ENCODE measurements at regions not wholly inside any gene's neighbourhood (a gene's known extent, or its start where the extent isn't known, plus 50 kb on each side); places are given as distances from the start of the nearest gene placed in this dataset.

DNA sequence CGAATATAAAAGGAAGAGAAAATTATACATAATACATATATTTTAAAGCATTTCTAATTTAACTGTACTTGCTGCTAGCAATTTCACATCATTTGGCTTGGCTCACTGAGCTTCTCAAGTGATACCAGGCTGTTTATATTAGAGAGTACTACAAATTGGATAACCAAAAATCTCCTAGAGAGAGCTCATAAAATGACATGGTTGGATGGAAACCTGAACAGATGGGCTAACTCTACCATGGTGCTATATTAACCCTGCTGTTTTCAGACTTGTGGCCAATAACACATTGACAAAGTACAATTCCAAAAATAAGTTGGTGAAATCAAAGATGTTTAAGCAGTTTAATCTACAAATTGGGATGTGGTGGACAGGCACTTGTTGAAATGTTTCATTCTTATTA lies 364.4 kb upstream of the GCFC2 start:
- DNase-seq (ENCODE audit: unreplicated experiment): no peak
- TF ChIP-seq CTCF (IDR thresholded peaks at IDR 0.05; ENCODE audit: unreplicated experiment): no peak
- intact Hi-C loops (cut with micrococcal nuclease): no loop called here
- Mint-ChIP-seq H3K27me3 (ENCODE audit: insufficient read depth, unreplicated experiment) (no peaks in the 10 kb centered on the region), H3K4me3 (ENCODE audit: unreplicated experiment) (no peak overlapping the region), H3K4me1 (ENCODE audit: insufficient read depth, unreplicated experiment) (no peaks in the 10 kb centered on the region), H3K36me3 (ENCODE audit: insufficient read depth, unreplicated experiment) (no peaks in the 10 kb centered on the region), H3K27ac (ENCODE audit: low read depth, unreplicated experiment) (no peak overlapping the region), H3K9me3 (ENCODE audit: unreplicated experiment) (no peaks in the 10 kb centered on the region)
- no TSS peak for BruUV-seq (replicated peaks)
- POLR2A ChIA-PET: no interaction called here
- CTCF ChIA-PET: interaction anchor here (0.7 kb wide), 1 partner anchor 319 kb away, joined by 3 read pairs; no protein-coding TSS in a partner anchor

DNA sequence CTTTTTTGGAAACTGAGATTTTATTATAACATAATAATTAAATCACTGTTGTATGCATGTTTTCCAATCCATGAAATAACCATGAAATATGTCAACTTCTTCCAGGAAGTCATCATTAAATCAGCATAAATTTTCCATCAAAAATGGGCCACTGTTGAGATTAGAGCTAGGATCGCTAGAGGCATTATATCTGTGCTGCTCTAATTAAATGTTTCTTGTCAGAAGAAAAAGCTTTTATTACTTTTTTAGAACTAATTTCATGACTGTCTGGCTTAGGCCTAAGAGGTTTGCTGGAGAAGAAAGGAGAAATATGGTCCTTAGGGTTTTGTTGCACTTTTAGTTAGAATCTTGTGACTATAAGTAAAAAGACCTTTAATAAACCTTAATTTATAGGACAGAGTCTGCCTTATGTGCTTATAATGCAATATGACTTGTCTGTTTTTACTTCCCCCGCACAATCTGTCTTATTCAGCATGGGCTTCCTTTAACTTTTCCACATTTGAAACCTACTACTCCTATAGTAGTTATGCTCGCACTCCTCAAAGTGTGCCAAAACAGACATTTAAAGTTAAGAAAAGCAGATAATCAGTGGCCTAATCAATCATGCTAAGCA lies 363.4 kb upstream of the GCFC2 start:
- no peaks in the 10 kb centered on the region for H3K9me3 Mint-ChIP-seq (ENCODE audit: unreplicated experiment)
- CTCF ChIA-PET: no interaction called here
- no peaks in the 10 kb centered on the region for H3K36me3 Mint-ChIP-seq (ENCODE audit: insufficient read depth, unreplicated experiment)
- POLR2A ChIA-PET: no interaction called here
- H3K27ac Mint-ChIP-seq (ENCODE audit: low read depth, unreplicated experiment): no peak overlapping the region
- H3K27me3 Mint-ChIP-seq (ENCODE audit: insufficient read depth, unreplicated experiment): no peaks in the 10 kb centered on the region
- DNase-seq (ENCODE audit: unreplicated experiment): no peak
- no peak for TF ChIP-seq CTCF (IDR thresholded peaks at IDR 0.05; ENCODE audit: unreplicated experiment)
- BruUV-seq (replicated peaks): no TSS peak
- H3K4me1 Mint-ChIP-seq (ENCODE audit: insufficient read depth, unreplicated experiment): no peaks in the 10 kb centered on the region
- H3K4me3 Mint-ChIP-seq (ENCODE audit: unreplicated experiment): no peak overlapping the region
- intact Hi-C loops (cut with micrococcal nuclease): no loop called here

DNA sequence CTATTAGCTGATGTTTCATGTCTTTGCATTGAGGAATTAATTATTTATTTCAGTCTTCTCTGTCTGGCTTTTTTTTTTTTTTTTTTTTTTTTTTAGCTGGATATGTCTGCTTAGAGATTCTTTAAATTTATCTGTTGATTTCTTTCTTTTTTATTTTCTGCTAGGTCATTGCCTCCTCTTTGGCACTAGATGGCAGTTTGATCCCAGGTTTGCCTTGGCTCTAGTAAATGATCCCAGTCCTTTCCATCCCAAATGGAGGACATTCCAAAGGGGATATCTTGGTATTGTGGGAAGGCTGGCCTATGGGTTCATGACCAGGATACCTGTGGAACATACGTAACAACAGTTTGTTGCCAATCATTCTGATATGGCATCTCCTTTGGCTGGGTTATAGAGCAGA lies 339.5 kb upstream of the GCFC2 start:
- BruUV-seq (replicated peaks): no TSS peak
- TF ChIP-seq CTCF (IDR thresholded peaks at IDR 0.05; ENCODE audit: unreplicated experiment): no peak
- Mint-ChIP-seq H3K4me3 (ENCODE audit: unreplicated experiment) (no peak overlapping the region), H3K9me3 (ENCODE audit: unreplicated experiment) (peaks cover 14% of the 10 kb centered on the region), H3K27ac (ENCODE audit: low read depth, unreplicated experiment) (no peak overlapping the region), H3K4me1 (ENCODE audit: insufficient read depth, unreplicated experiment) (no peaks in the 10 kb centered on the region), H3K27me3 (ENCODE audit: insufficient read depth, unreplicated experiment) (no peaks in the 10 kb centered on the region), H3K36me3 (ENCODE audit: insufficient read depth, unreplicated experiment) (no peaks in the 10 kb centered on the region)
- DNase-seq (ENCODE audit: unreplicated experiment): no peak
- intact Hi-C loops (cut with micrococcal nuclease): no loop called here
- ChIA-PET CTCF (interaction anchor here (0.7 kb wide), 1 partner anchor 371 kb away, joined by 3 read pairs; no protein-coding TSS in a partner anchor), POLR2A (no interaction called here)

GRCh38 chr2:76044701-76045100 lies 334.0 kb upstream of the GCFC2 start:
- Mint-ChIP-seq H3K9me3 (ENCODE audit: unreplicated experiment) (peaks cover 12% of the 10 kb centered on the region), H3K27me3 (ENCODE audit: insufficient read depth, unreplicated experiment) (no peaks in the 10 kb centered on the region), H3K27ac (ENCODE audit: low read depth, unreplicated experiment) (no peak overlapping the region), H3K4me3 (ENCODE audit: unreplicated experiment) (no peak overlapping the region), H3K36me3 (ENCODE audit: insufficient read depth, unreplicated experiment) (no peaks in the 10 kb centered on the region), H3K4me1 (ENCODE audit: insufficient read depth, unreplicated experiment) (no peaks in the 10 kb centered on the region)
- no peak for DNase-seq (ENCODE audit: unreplicated experiment)
- intact Hi-C loops (cut with micrococcal nuclease): no loop called here
- no peak for TF ChIP-seq CTCF (IDR thresholded peaks at IDR 0.05; ENCODE audit: unreplicated experiment)
- BruUV-seq (replicated peaks): no TSS peak
- ChIA-PET POLR2A (no interaction called here), CTCF (interaction anchor here (1.3 kb wide), 1 partner anchor 38 kb away, joined by 4 read pairs; no protein-coding TSS in a partner anchor)

All from MCF 10A (cell line).